ENCODE measurements at regions not wholly inside any gene's neighbourhood (a gene's known extent, or its start where the extent isn't known, plus 50 kb on each side); places are given as distances from the start of the nearest gene placed in this dataset.

DNA sequence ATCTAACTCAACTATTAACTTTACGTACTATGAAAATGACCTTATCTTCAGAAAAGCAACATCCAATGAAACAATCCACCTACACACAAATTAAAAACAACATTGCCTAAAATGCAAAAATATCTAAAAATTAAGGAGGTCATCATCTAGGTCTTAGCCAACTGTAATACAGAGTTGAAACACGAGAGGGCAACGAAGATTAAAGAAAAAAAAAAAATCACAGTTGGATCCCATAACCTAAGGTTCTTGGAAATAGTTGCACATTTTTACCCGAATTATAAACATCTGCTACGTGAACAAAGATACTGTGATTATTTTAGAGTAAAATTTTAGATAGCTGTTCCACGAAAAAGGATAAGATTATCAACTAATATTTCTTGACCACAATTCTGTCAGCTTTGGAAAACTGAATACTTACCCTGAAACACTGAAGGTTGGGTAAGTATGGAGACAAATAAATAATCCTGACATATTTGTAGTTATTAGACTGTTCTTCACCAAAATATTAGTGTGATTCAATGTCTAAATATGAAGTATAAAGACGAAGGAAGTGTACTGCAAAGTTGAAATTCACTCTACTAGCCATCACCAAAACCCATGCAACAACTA, 88.0 kb upstream of the AK4 start:
- in situ Hi-C loops (cut with MboI; ENCODE audit: low sequenced_read_pairs), result loop anchor here (25.0 kb wide), 1 partner anchor 352 kb away; the partner anchor contains the start of genes LEPR and LEPROT

DNA sequence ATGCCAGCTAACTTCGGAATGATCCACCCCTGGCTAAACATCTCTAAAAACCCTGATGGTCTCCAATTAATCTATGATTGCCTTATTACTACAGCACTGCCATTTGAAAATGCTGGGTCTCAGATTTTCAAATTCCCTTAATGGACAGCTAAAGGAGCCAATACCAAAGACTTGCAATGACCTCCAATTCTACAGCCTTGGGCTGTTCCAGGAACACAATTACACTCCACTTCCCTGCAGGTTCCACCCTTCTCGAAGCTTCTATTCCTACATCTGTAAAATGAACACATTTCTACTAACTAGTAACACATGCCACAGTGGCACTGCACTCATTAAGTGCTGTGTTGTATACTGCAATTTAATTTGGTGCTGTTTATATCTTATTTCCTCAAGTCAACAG, 85.7 kb upstream of the AK4 start:
- in situ Hi-C loops (cut with MboI; ENCODE audit: low sequenced_read_pairs), result loop anchor here (25.0 kb wide), 1 partner anchor 350 kb away; the partner anchor contains the start of genes LEPR and LEPROT

DNA sequence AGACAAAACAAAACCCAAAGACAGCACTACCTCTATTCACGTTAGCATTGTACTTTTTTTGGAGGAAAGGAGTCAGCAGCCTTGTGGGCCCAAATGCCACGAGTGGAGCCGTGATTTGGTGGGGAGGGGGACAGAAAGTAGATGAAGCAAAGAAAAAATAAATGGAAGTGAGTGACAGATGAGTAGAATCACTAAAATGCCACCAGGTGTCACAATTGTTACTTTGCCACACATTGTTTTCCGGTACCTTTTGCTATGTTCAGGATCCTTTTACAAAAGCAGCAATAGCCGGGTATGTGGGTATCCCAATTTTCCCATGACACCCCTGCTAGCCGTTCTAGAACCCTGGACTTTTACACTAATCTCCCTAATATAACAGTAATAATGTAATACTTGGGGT, 85.0 kb upstream of the AK4 start:
- in situ Hi-C loops (cut with MboI; ENCODE audit: low sequenced_read_pairs), result loop anchor here (25.0 kb wide), 1 partner anchor 349 kb away; the partner anchor contains the start of genes LEPR and LEPROT

DNA sequence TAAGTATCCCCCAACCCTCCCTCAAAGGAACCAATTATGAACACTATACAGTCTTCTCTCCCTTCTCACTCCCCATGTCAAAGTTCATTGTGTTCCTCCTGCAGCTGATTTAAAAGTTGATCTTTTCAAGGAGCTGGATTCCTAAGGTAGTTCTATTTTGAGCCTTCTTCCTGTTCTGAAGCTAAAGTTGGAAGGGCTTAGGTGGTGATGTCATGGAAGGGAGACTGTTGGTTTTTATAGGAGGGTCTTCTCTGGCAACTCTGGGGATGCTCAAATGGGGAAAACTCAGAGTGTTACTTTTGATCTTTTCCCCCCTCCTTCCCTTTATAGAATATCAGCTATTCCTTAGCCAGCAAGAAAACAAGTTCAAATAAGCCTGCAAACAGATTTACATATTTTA, 83.0 kb upstream of the AK4 start:
- in situ Hi-C loops (cut with MboI; ENCODE audit: low sequenced_read_pairs), result loop anchor here (25.0 kb wide), 1 partner anchor 347 kb away; the partner anchor contains the start of genes LEPR and LEPROT

DNA sequence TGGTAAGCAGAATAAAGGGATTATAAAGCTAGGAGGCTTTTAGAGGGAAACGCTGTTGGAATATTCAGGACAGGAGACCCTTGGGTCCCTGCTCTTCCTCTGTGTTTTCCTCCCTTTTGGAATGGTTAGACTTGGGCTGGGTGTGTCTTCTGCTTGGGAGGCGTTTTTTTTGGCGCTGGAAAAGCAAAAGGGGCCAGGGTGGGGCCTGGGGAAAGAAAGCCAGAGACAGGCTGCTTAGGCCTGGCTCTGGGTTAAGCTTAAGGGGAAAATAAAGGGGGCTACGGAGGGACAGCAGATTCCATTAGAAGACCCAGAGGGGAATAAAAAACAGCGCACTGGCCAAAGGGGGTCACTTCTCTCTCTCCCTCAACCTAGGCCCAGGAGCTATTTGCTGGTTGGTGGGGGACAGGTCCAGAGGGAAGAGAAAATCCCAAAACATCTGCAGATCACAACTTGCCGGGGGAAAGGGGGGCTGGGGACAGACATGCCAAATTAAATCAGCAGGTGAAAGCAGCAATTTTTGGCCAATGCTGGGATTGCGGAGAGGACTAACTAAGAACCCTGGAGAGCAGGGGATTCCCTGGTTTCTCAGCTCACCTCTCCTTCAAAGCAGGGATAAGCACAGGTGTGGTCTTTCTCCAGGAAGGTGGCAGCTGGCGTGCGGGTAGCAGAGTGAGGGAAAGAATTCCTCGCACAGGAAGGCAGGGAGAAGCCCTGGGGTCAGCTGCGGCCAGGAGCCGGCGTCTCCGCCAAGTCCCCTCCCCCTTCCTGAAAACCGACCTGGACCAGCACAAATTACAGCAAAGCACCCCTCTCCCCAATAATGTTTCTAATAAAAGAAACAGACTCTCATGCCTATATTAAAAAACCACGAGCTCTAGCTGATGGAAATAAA, 82.2 kb upstream of the AK4 start:
- in situ Hi-C loops (cut with MboI; ENCODE audit: low sequenced_read_pairs), result loop anchor here (25.0 kb wide), 1 partner anchor 347 kb away; the partner anchor contains the start of genes LEPR and LEPROT

DNA sequence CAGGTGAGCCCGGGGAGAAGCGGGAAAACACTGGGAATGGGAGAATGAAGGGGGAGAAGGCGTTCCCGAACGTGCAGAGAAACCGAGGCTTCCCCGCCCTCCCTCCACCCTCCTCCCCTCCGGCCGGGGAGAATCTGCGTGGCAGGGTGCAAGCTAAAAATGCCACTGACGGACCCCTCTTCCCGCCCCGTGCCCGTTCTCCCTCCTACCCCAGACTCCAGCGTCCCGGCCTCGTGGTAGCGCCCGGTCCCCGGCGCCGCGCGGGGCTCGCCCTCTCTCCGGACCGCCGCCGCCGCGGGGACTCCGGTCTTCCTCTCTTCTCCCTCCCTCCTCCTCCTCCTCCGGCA, 81.6 kb upstream of the AK4 start:
- in situ Hi-C loops (cut with MboI; ENCODE audit: low sequenced_read_pairs), result loop anchor here (25.0 kb wide), 1 partner anchor 346 kb away; the partner anchor contains the start of genes LEPR and LEPROT

GRCh38 chr1:65066766-65067490, 81.1 kb upstream of the AK4 start:
- in situ Hi-C loops (cut with MboI; ENCODE audit: low sequenced_read_pairs), result loop anchor here (25.0 kb wide), 1 partner anchor 345 kb away; the partner anchor contains the start of genes LEPR and LEPROT

GRCh38 chr1:65067491-65068201, 80.4 kb upstream of the AK4 start:
- in situ Hi-C loops (cut with MboI; ENCODE audit: low sequenced_read_pairs), result loop anchor here (25.0 kb wide), 1 partner anchor 345 kb away; the partner anchor contains the start of genes LEPR and LEPROT

DNA sequence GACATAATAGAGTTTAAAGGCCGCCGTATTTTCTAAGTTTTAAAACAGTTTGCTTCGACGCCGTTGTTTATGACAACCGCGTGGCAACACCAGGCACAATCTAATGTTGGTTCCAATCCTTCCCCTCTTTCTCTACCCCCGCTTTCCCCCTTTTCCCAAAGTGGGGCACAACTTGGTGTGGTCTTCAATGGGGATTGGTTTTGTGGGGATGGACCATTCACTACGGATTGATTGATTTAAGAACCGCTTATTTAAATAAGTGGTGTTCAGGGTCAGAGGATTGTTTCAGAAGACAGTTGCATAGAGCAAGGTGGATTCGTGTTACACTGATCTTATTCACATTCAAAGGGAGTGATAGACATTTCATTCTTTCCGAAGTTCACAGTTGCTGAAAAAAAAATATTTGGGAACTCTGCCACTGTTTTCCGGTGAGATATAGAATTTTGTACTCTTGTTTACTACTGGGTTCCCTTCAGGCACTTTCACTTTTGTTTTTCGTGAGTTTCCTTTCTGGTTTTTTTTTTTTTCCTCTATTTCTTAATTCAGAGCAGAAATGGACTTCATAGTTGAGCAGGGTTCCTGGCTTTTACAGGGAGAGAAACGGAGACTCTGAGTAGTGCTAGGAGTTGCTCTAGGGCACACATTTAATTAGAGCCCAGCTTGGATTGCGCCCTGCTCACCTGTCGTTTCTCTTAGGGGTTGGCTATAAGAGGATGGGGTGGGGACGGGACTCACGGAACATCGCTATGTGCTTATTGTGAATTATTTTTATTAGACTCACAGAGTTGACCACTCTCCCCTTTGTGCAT, 79.6 kb upstream of the AK4 start:
- in situ Hi-C loops (cut with MboI; ENCODE audit: low sequenced_read_pairs), result loop anchor here (25.0 kb wide), 1 partner anchor 344 kb away; the partner anchor contains the start of genes LEPR and LEPROT

- in situ Hi-C loops (cut with MboI; ENCODE audit: low sequenced_read_pairs), result loop anchor here (25.0 kb wide), 1 partner anchor 343 kb away; the partner anchor contains the start of genes LEPR and LEPROT
These were observed 78.9 kb upstream of the AK4 start for GRCh38 chr1:65069011-65069565.

DNA sequence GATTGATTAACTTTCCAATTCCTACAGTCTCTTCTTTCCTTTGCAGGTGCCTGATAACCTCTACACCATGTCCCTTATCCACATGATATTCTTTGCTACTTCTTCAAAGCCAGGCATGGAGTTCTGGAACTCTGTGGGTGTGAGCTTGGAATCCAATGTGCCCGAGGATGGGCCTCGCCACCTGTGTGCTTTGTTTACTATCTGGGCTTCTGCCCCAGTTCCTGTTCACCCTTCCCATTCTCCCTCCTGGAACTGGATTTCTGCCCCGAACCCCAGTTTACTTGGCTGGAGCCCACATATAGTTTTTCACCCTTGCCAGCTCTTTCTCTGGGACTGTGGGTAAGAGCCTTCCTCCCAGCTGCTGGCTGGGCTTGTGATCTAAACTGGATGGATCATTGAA, 75.2 kb upstream of the AK4 start:
- in situ Hi-C loops (cut with MboI; ENCODE audit: low sequenced_read_pairs), result loop anchor here (25.0 kb wide), 1 partner anchor 339 kb away; the partner anchor contains the start of genes LEPR and LEPROT

DNA sequence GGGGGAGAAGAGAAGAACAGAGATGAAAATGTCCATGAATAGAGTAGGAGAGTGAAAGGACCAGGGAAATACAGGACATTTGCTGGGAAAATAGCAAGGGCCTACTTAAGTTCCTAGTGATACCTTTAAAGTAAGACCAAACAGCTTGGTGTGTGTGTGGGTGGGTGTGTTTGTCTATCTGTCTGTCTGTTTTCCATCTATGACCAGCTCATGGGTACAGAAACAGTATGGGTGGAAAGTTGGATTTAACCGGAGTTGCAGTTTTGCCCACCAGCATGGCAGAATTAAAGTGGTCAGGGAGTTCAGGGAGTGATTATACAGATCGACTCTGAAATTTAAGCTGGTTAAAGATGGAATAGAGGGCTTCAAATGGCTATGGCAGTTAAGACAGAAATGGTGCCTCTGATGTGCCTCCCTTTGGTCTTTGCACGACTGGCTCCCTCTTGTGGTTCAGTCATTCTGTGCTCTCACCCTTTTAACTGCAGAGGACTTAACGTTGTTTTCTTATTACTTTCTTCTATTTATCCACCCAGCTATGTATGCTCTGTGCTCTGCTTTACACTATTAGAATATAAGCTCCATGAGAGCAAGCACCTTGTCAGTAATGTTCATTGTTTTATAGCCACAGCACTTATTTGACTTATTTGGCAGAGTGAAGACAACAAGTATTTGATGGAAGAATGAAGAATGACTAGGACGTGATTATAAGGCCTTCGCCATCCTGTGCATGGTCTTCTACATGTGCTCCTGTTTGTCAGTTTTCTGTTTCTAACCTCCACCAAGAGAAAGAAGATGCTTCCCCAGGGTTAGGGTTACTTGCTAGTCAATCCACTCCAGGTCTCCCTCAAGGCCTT, 72.7 kb upstream of the AK4 start:
- in situ Hi-C loops (cut with MboI; ENCODE audit: low sequenced_read_pairs), result no loop called here

DNA sequence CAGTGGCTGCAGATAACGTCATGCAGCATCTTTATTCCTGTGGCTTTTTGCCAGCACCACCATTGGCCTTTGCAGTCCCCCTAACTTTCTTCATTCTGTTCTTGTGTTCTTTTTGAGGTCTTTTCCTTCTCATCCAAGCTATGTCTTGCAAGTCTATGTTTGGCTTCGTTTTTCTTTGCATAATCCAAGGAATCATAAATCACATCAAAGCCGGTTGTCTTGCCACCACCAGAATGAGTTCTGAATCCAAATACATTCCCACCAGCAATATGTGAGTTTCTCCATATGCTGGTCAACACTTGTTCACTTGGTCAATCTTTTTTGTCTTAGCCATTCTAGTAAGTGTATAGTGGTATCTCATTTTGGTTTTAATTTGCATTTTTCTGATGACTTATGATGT, 70.6 kb upstream of the AK4 start:
- in situ Hi-C loops (cut with MboI; ENCODE audit: low sequenced_read_pairs), result no loop called here

- in situ Hi-C loops (cut with MboI; ENCODE audit: low sequenced_read_pairs), result no loop called here
These were observed 68.1 kb upstream of the AK4 start for GRCh38 chr1:65079941-65080340.

GRCh38 chr1:65082346-65083040, 65.5 kb upstream of the AK4 start:
- in situ Hi-C loops (cut with MboI; ENCODE audit: low sequenced_read_pairs), result no loop called here

- in situ Hi-C loops (cut with MboI; ENCODE audit: low sequenced_read_pairs), result no loop called here
These were observed 64.6 kb upstream of the AK4 start for GRCh38 chr1:65083263-65083896.

- in situ Hi-C loops (cut with MboI; ENCODE audit: low sequenced_read_pairs), result no loop called here
These were observed 63.9 kb upstream of the AK4 start for GRCh38 chr1:65084066-65084465.
